ENCODE measurements at regions not wholly inside any gene's neighbourhood (a gene's known extent, or its start where the extent isn't known, plus 50 kb on each side); places are given as distances from the start of the nearest gene placed in this dataset.

DNA sequence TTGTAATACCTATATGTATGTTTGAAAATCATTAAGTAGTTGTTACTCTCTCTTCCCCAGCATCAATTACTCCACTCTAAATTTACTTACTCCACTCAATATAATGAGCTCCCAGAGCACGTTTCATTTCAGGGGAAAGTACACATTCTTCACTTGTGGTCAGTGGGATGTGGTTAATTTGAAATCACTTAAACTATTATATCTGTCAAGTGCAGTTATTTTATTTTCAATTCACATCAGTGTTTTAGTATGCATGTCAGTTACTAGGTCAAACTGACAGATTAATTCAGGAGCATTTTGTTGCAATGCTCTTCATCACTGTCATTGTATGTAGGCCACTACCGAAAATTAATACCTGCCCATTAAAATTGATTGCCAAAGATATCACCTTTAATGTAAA is 376.1 kb downstream of the ZIC4 start:
- TF ChIP-seq CTCF (conservative IDR thresholded peaks at IDR 0.05; ENCODE audit: low read depth, low read length) (no peak), EZH2 (IDR thresholded peaks at IDR 0.05; ENCODE audit: low read length, unreplicated experiment) (no peak)
